ENCODE measurements at regions not wholly inside any gene's neighbourhood (a gene's known extent, or its start where the extent isn't known, plus 50 kb on each side); places are given as distances from the start of the nearest gene placed in this dataset.
"Not testable (repeated sequence)": the region's sequence is repeated elsewhere in the genome, so short reads cannot be mapped to it uniquely, and the experiment has no call there.

GRCh38 chr20:24838546-24839535 lies 110.2 kb upstream of the CST7 start:
- no peak for DNase-seq

- no peak for DNase-seq
Observed at GRCh38 chr20:24840121-24840713, 108.9 kb upstream of the CST7 start.

- no peak for DNase-seq
Observed at GRCh38 chr20:24842274-24842917, 106.7 kb upstream of the CST7 start.

GRCh38 chr20:24842918-24843715 lies 106.0 kb upstream of the CST7 start:
- no peak for DNase-seq

GRCh38 chr20:24850176-24850575 lies 98.9 kb upstream of the CST7 start:
- no peak for DNase-seq

GRCh38 chr20:24851346-24852019 lies 97.6 kb upstream of the CST7 start:
- no peak for DNase-seq

GRCh38 chr20:24853916-24854315 lies 95.2 kb upstream of the CST7 start:
- DNase-seq = no peak

- DNase-seq = no peak
Observed at GRCh38 chr20:24855848-24856247, 93.2 kb upstream of the CST7 start.

GRCh38 chr20:24858500-24858899 lies 90.6 kb upstream of the CST7 start:
- DNase-seq = not testable (repeated sequence)

- no peak for DNase-seq
Observed at GRCh38 chr20:24859539-24859938, 89.5 kb upstream of the CST7 start.

GRCh38 chr20:24862186-24862585 lies 86.9 kb upstream of the CST7 start:
- no peak for DNase-seq

- DNase-seq = no peak
Observed at GRCh38 chr20:24862606-24863005, 86.5 kb upstream of the CST7 start.

- DNase-seq = no peak
Observed at GRCh38 chr20:24863356-24863755, 85.7 kb upstream of the CST7 start.

GRCh38 chr20:24866008-24866407 lies 83.1 kb upstream of the CST7 start:
- no peak for DNase-seq

GRCh38 chr20:24866742-24867141 lies 82.3 kb upstream of the CST7 start:
- DNase-seq = no peak

GRCh38 chr20:24867556-24867955 lies 81.5 kb upstream of the CST7 start:
- no peak for DNase-seq

GRCh38 chr20:24868396-24868927 lies 80.6 kb upstream of the CST7 start:
- DNase-seq = no peak

- no peak for DNase-seq
Observed at GRCh38 chr20:24868959-24869358, 80.1 kb upstream of the CST7 start.

GRCh38 chr20:24870057-24870456 lies 79.0 kb upstream of the CST7 start:
- no peak for DNase-seq

GRCh38 chr20:24870881-24871280 lies 78.2 kb upstream of the CST7 start:
- peak; percentile 67 for DNase-seq

GRCh38 chr20:24871480-24872213 lies 77.4 kb upstream of the CST7 start:
- peak; percentile 64 for DNase-seq

All from NCI-H69 (cell line).